Endothelial cell of umbilical vein (primary cell): ENCODE measurements at regions not wholly inside any gene's neighbourhood (a gene's known extent, or its start where the extent isn't known, plus 50 kb on each side); places are given as distances from the start of the nearest gene placed in this dataset.
A peak's percentile ranks its signal among the peaks of the same experiment; 100 is the strongest.

Source experiments
- BruUV-seq: library from RNA; stranded (reverse); fragments of 400-500 nt; replicated peaks from 2 replicates; lab custom pipeline; 2021; lab: Mats Ljungman, UMichigan
- CTCF ChIA-PET: fragments of 300-600, 350-600 bp; sonication (Branson Sonifier 250); formaldehyde crosslinking; loops from one replicate; lab custom pipeline; 2021; ENCODE audit warnings: antibody characterized with exemption, inconsistent platforms; lab: Charles Lee
- POLR2A ChIA-PET: fragments of 300-600, 350-600 bp; sonication (Branson Sonifier 250); formaldehyde crosslinking; loops from one replicate; lab custom pipeline; 2021; ENCODE audit warnings: antibody characterized with exemption, inconsistent platforms; lab: Charles Lee
- DNase-seq: peaks from one replicate; pipeline ENCODE4 v3.0.0-alpha.2; 2011; ENCODE audit warnings: low read depth, low spot score
- FAIRE-seq: peaks from 2 replicates; lab custom pipeline; 2011; peaks lifted over from hg19 to GRCh38; lab: Jason Lieb, UNC
- H2AFZ ChIP-seq: 2 replicates; pipeline ENCODE4 v1.6.0; 2012; ENCODE audit warnings: low read depth, low read length, control low read depth, inconsistent platforms
- H3K27ac ChIP-seq: 2 replicates; pipeline ENCODE4 v1.5.1; 2011; ENCODE audit warnings: low read depth, mild to moderate bottlenecking, control low read depth, low read length, moderate library complexity; ENCODE audit not compliant: insufficient read depth
- H3K27me3 ChIP-seq, 2 experiments: 2 replicates each; pipeline versions ENCODE4 v1.6.0 to v1.6.1; 2011; ENCODE audit warnings: low read length in 2 of 2, mixed read lengths in 1 of 2; ENCODE audit not compliant: control insufficient read depth in 2 of 2, insufficient read depth in 2 of 2
- H3K36me3 ChIP-seq, 2 experiments: 2 replicates in 1 of 2; 3 replicates in 1 of 2; pipeline ENCODE4 v1.5.1; 2011; ENCODE audit warnings: low read length in 2 of 2, mild to moderate bottlenecking in 1 of 2, moderate library complexity in 1 of 2; ENCODE audit not compliant: control insufficient read depth in 2 of 2, insufficient read depth in 2 of 2; ENCODE audit errors: extremely low read depth in 1 of 2
- H3K4me1 ChIP-seq: 3 replicates; pipeline ENCODE4 v1.5.1; 2011; ENCODE audit warnings: mild to moderate bottlenecking, low read length; ENCODE audit not compliant: control insufficient read depth, insufficient read depth; ENCODE audit errors: extremely low read depth
- H3K4me2 ChIP-seq: 2 replicates; pipeline ENCODE4 v1.6.1; 2011; ENCODE audit warnings: low read length, control low read depth, mixed read lengths; ENCODE audit not compliant: insufficient read depth
- H3K4me3 ChIP-seq, 3 experiments: fragments of 200-600 bp in 1 of 3; sonication (generic), shearing (Covaris generic) in 1 of 3; replicated peaks in 1 of 3; 2 replicates each; pipeline ENCODE4 v1.5.1; 2011 to 2016; ENCODE audit warnings: control low read depth in 3 of 3, low read length in 3 of 3, mild to moderate bottlenecking in 2 of 3, inconsistent platforms in 1 of 3, low read depth in 1 of 3, moderate library complexity in 1 of 3; ENCODE audit not compliant: insufficient read depth in 1 of 3
- H3K79me2 ChIP-seq: 2 replicates; pipeline ENCODE4 v1.6.0; 2012; ENCODE audit warnings: low read length, inconsistent platforms; ENCODE audit not compliant: control insufficient read depth, insufficient read depth
- H3K9ac ChIP-seq: replicated peaks from 2 replicates; pipeline ENCODE3; 2011; ENCODE audit warnings: low read length, control low read depth; ENCODE audit not compliant: insufficient read depth; ENCODE audit errors: extremely low read depth
- H3K9me1 ChIP-seq: replicated peaks from 3 replicates; pipeline ENCODE4 v1.6.0; 2011; ENCODE audit warnings: mild to moderate bottlenecking, low read length; ENCODE audit not compliant: control insufficient read depth, insufficient read depth; ENCODE audit errors: extremely low read depth
- H3K9me3 ChIP-seq: replicated peaks from 2 replicates; pipeline ENCODE4 v1.5.1; 2012; ENCODE audit warnings: low read length, inconsistent platforms; ENCODE audit not compliant: control insufficient read depth, insufficient read depth
- H4K20me1 ChIP-seq: replicated peaks from 2 replicates; pipeline ENCODE3; 2011; ENCODE audit warnings: mild to moderate bottlenecking, low read length; ENCODE audit not compliant: control insufficient read depth, insufficient read depth; ENCODE audit errors: extremely low read depth
- EZH2 ChIP-seq: IDR thresholded peaks from 2 replicates; pipeline ENCODE4 v1.6.1; 2012; ENCODE audit warnings: borderline replicate concordance, low read depth, mild to moderate bottlenecking, moderate library complexity, low read length, inconsistent platforms; ENCODE audit not compliant: severe bottlenecking
- FOS ChIP-seq: IDR thresholded peaks from 2 replicates; pipeline ENCODE4 v1.6.1; 2011; ENCODE audit warnings: mild to moderate bottlenecking, low read length, moderate library complexity, borderline replicate concordance; ENCODE audit not compliant: insufficient read depth
- GATA2 ChIP-seq: IDR thresholded peaks from 2 replicates; pipeline ENCODE4 v1.7.0; 2011; ENCODE audit warnings: low read depth, mild to moderate bottlenecking, moderate library complexity, mixed read lengths, low read length; ENCODE audit not compliant: insufficient read length, insufficient read depth
- JUN ChIP-seq: IDR thresholded peaks from 2 replicates; pipeline ENCODE4 v1.6.1; 2011; ENCODE audit warnings: borderline replicate concordance, low read depth; ENCODE audit not compliant: insufficient read length, insufficient read depth
- MYC ChIP-seq: IDR thresholded peaks from one replicate; pipeline ENCODE4 v1.6.1; 2011; ENCODE audit warnings: mild to moderate bottlenecking, low read depth, low read length
- POLR2A ChIP-seq: IDR thresholded peaks from 2 replicates; pipeline ENCODE4 v1.6.1; 2012; ENCODE audit warnings: low read depth, mild to moderate bottlenecking, control low read depth, low read length
- POLR2AphosphoS5 ChIP-seq: IDR thresholded peaks from 2 replicates; pipeline ENCODE4 v1.6.1; 2012; ENCODE audit warnings: low read depth, mild to moderate bottlenecking, control low read depth, low read length, moderate library complexity; ENCODE audit not compliant: insufficient read depth
- dilution Hi-C: fragments of 300-500 bp; cut with MboI; formaldehyde crosslinking; loops from one replicate; pipeline ENCODE4 v1.15.0; 2019; ENCODE audit warnings: low sequenced_read_pairs; ENCODE audit not compliant: extremely low pct_ligation_motif_present
- intact Hi-C: fragments of 100-400 bp; cut with micrococcal nuclease; formaldehyde crosslinking; loops from one replicate; pipeline ENCODE4 v1.10.0; 2022
- TF ChIP-seq, protein P1 (sequence below): IDR thresholded peaks from 2 replicates; pipeline ENCODE4 v1.6.1; 2011; ENCODE audit not compliant: insufficient read depth, insufficient read length
- TF ChIP-seq, protein P2 (sequence below), 2 donors: IDR thresholded peaks; 1 replicate in 1 of 2; 2 replicates in 1 of 2; pipeline ENCODE4 v1.5.1; 2011; ENCODE audit warnings: low read length in 2 of 2, mild to moderate bottlenecking in 2 of 2, moderate library complexity in 2 of 2, control low read depth in 1 of 2, inconsistent platforms in 1 of 2, low read depth in 1 of 2; ENCODE audit not compliant: insufficient read depth in 1 of 2; ENCODE audit errors: extremely low read depth in 1 of 2

- no peak for TF ChIP-seq EZH2
- no peak for TF ChIP-seq MYC
- no peak for TF ChIP-seq FOS
- no peak for TF ChIP-seq JUN
- TF ChIP-seq, protein P1, sequence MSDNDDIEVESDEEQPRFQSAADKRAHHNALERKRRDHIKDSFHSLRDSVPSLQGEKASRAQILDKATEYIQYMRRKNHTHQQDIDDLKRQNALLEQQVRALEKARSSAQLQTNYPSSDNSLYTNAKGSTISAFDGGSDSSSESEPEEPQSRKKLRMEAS, result no peak
- TF ChIP-seq POLR2A, result no peak
- no peak for TF ChIP-seq GATA2
- no peak for TF ChIP-seq POLR2AphosphoS5
- TF ChIP-seq, protein P2, sequence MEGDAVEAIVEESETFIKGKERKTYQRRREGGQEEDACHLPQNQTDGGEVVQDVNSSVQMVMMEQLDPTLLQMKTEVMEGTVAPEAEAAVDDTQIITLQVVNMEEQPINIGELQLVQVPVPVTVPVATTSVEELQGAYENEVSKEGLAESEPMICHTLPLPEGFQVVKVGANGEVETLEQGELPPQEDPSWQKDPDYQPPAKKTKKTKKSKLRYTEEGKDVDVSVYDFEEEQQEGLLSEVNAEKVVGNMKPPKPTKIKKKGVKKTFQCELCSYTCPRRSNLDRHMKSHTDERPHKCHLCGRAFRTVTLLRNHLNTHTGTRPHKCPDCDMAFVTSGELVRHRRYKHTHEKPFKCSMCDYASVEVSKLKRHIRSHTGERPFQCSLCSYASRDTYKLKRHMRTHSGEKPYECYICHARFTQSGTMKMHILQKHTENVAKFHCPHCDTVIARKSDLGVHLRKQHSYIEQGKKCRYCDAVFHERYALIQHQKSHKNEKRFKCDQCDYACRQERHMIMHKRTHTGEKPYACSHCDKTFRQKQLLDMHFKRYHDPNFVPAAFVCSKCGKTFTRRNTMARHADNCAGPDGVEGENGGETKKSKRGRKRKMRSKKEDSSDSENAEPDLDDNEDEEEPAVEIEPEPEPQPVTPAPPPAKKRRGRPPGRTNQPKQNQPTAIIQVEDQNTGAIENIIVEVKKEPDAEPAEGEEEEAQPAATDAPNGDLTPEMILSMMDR (IDR thresholded peaks at IDR 0.05; ENCODE audit: extremely low read depth in 1 of 2, insufficient read depth in 1 of 2, low read depth in 1 of 2, low read length in 2 of 2), result no peak
- no peak overlapping the region for H3K9ac ChIP-seq
- no TSS peak for BruUV-seq
- no peak overlapping the region for H3K4me3 ChIP-seq
- H3K27ac ChIP-seq, result no peak overlapping the region
- no peaks in the 10 kb centered on the region for H3K9me1 ChIP-seq
- no peak for FAIRE-seq
- dilution Hi-C loops, result no loop called here
- ChIA-PET POLR2A (no interaction called here), CTCF (interaction anchor here (1.3 kb wide), 1 partner anchor 15 kb away, joined by 4 read pairs; no protein-coding TSS in a partner anchor)
- DNase-seq, result peak; percentile 28
- no peaks in the 10 kb centered on the region for H3K79me2 ChIP-seq
- no peak overlapping the region for H2AFZ ChIP-seq
- no peak overlapping the region for H3K4me2 ChIP-seq
- no peaks in the 10 kb centered on the region for H3K9me3 ChIP-seq
- no peaks in the 10 kb centered on the region for H3K4me1 ChIP-seq
- no peaks in the 10 kb centered on the region for H3K27me3 ChIP-seq
- intact Hi-C loops, result no loop called here
- no peaks in the 10 kb centered on the region for H4K20me1 ChIP-seq
- H3K36me3 ChIP-seq, result no peaks in the 10 kb centered on the region
These were observed 250.2 kb upstream of the FGGY start for GRCh38 chr1:59046730-59047157.
